Spleen (tissue), 11 donors: ENCODE measurements at regions not wholly inside any gene's neighbourhood (a gene's known extent, or its start where the extent isn't known, plus 50 kb on each side); places are given as distances from the start of the nearest gene placed in this dataset.

Experiments used
- DNase-seq: peaks from one replicate; pipeline ENCODE4 v3.0.0-alpha.2; 2020
- H3K27ac ChIP-seq, 8 donors: fragments of 200-600 bp; sonication (generic) in 7 of 8; 1 replicate in 4 of 8; 2 replicates in 4 of 8; pipeline versions ENCODE4 v1.5.0 to v1.8.0; 2016 to 2021; ENCODE audit warnings: inconsistent platforms in 4 of 8, mild to moderate bottlenecking in 4 of 8, moderate library complexity in 1 of 8
- H3K27me3 ChIP-seq, 7 donors: fragments of 200-600 bp; sonication (generic) in 6 of 7; replicated peaks in 1 of 7; 1 replicate in 4 of 7; 2 replicates in 3 of 7; pipeline versions ENCODE4 v1.5.0 to v1.8.0; 2016 to 2021; ENCODE audit warnings: inconsistent platforms in 3 of 7, mild to moderate bottlenecking in 1 of 7
- H3K36me3 ChIP-seq, 6 donors: fragments of 200-600 bp; sonication (generic) in 5 of 6; 1 replicate in 4 of 6; 2 replicates in 2 of 6; pipeline versions ENCODE4 v1.5.0 to v1.8.0; 2016 to 2021; ENCODE audit warnings: inconsistent platforms in 2 of 6
- H3K4me1 ChIP-seq, 6 donors: fragments of 200-600 bp; sonication (generic) in 5 of 6; 1 replicate in 3 of 6; 2 replicates in 3 of 6; pipeline versions ENCODE4 v1.5.0 to v1.8.0; 2016 to 2021; ENCODE audit warnings: inconsistent platforms in 3 of 6
- H3K4me3 ChIP-seq, 8 donors: fragments of 200-600 bp; sonication (generic) in 7 of 8; 1 replicate in 4 of 8; 2 replicates in 4 of 8; pipeline versions ENCODE4 v1.5.0 to v1.8.0; 2016 to 2021; ENCODE audit warnings: inconsistent platforms in 4 of 8, mild to moderate bottlenecking in 4 of 8, moderate library complexity in 2 of 8
- H3K9me3 ChIP-seq, 8 donors: fragments of 200-600 bp; sonication (generic) in 7 of 8; 1 replicate in 4 of 8; 2 replicates in 4 of 8; pipeline versions ENCODE4 v1.5.0 to v1.8.0; 2016 to 2021; ENCODE audit warnings: inconsistent platforms in 4 of 8
- POLR2A ChIP-seq, 3 donors: fragments of 450-650 bp; IDR thresholded peaks; one replicate each; pipeline ENCODE4 v1.5.1; 2017; ENCODE audit warnings: antibody characterized with exemption in 3 of 3, mild to moderate bottlenecking in 1 of 3
- POLR2AphosphoS5 ChIP-seq, 3 donors: sonication (generic); formaldehyde crosslinking; IDR thresholded peaks; one replicate each; pipeline ENCODE4 v1.5.1; 2017; ENCODE audit warnings: antibody characterized with exemption in 3 of 3
- WGBS, 5 donors: extraction: QIAGEN DNeasy Blood & Tissue Kit in 3 of 5; methylation state at CpG; one replicate each; pipeline versions ENCODE4 v1.1.5 to v1.1.7; 2013 to 2018; 5-methylcytosine and 5-hydroxymethylcytosine counted together
- intact Hi-C: fragments of 100-400 bp; cut with DNase I; formaldehyde crosslinking; loops from one replicate; pipeline ENCODE4 v1.15.0; 2023; ENCODE audit warnings: low total_unique reads
- TF ChIP-seq, protein P1 (sequence below), 11 experiments: fragments of 200-600 bp in 7 of 11; fragments of 450-650 bp in 4 of 11; sonication (generic) in 4 of 11; IDR thresholded peaks in 8 of 11; conservative IDR thresholded peaks in 3 of 11; 1 replicate in 7 of 11; 2 replicates in 4 of 11; pipeline versions ENCODE4 v1.4.0 to v1.8.0; 2016 to 2021; ENCODE audit warnings: antibody characterized with exemption in 11 of 11, inconsistent platforms in 4 of 11, mild to moderate bottlenecking in 1 of 11
- donor health status: healthy with polysubstance abuse.
- donor health status: DM: no; HTN: no; CAD: no; lungs with moderate emphysema.
- donor health status: DM: no; HTN: no; CAD: no.
- donor health status: Bipolar disorder and iron deficiency.
- donor health status: healthy.
- donor health status: DM: no; HTN: no; CAD: no.
- donor health status: DM: yes; HTN: yes; CAD: no.

DNA sequence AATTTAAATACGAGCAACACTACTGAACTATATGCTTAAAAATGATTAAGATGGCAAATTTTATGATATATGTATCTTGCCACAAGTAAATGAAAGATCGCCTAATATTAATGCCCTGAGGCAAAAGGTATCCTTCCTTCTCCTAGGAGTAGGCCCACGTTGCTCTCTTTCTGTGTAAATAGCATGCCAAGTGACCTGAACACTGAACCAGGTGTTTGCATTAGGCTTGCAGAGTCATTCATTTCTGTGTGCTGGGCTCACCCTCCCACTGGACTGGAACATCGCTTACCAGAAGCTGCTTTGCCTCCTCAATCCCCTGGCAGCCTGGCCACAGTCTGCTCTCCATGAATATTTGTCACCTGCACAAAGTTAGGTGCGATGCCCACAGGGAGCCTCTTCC lies 83.3 kb upstream of the TNFSF11 start:
- no peak for TF ChIP-seq POLR2AphosphoS5 (IDR thresholded peaks at IDR 0.05)
- TF ChIP-seq POLR2A (IDR thresholded peaks at IDR 0.05), result no peak
- TF ChIP-seq, protein P1, sequence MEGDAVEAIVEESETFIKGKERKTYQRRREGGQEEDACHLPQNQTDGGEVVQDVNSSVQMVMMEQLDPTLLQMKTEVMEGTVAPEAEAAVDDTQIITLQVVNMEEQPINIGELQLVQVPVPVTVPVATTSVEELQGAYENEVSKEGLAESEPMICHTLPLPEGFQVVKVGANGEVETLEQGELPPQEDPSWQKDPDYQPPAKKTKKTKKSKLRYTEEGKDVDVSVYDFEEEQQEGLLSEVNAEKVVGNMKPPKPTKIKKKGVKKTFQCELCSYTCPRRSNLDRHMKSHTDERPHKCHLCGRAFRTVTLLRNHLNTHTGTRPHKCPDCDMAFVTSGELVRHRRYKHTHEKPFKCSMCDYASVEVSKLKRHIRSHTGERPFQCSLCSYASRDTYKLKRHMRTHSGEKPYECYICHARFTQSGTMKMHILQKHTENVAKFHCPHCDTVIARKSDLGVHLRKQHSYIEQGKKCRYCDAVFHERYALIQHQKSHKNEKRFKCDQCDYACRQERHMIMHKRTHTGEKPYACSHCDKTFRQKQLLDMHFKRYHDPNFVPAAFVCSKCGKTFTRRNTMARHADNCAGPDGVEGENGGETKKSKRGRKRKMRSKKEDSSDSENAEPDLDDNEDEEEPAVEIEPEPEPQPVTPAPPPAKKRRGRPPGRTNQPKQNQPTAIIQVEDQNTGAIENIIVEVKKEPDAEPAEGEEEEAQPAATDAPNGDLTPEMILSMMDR (IDR thresholded peaks at IDR 0.05 in 8 of 11, conservative IDR thresholded peaks at IDR 0.05 in 3 of 11), result no peak
- H3K27me3 ChIP-seq, result no peaks in the 10 kb centered on the region
- H3K4me3 ChIP-seq, result no peak overlapping the region
- no peaks in the 10 kb centered on the region for H3K4me1 ChIP-seq
- no peaks in the 10 kb centered on the region for H3K9me3 ChIP-seq
- intact Hi-C loops, result no loop called here
- no peaks in the 10 kb centered on the region for H3K36me3 ChIP-seq
- no peak overlapping the region for H3K27ac ChIP-seq
- WGBS, 5 donors, result 66 to 81% (median 73%) methylated on average over 4 to 5 of the region's 5 CpGs
- no peak for DNase-seq

DNA sequence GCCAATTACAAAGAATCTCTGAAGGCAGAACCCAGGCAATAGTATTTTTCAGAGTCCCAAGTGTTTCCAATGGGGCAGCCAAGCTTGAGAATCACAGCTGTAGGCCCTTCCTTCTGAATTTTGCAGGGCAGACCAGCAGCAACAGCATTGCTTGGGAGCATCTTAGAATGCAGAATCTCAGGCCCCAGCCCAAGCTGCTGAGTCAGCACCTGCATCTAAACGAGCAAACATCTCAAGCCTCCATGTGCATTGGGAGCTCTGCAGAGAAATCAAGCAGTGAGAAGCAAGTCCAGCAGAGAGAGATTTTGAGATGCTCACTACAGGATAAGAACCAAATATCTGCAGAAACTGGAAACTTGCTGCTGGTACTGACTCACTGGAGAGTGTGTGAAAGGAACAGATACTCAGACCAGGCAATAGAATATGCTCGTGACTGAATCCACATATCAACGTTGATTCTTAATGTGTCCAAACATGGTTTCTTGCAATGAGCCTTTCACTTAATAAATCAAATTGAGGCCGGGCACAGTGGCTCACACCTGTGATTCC lies 81.5 kb upstream of the TNFSF11 start:
- DNase-seq, result no peak
- H3K4me1 ChIP-seq, result no peaks in the 10 kb centered on the region
- no peaks in the 10 kb centered on the region for H3K36me3 ChIP-seq
- no peak overlapping the region for H3K4me3 ChIP-seq
- no peaks in the 10 kb centered on the region for H3K9me3 ChIP-seq
- no peaks in the 10 kb centered on the region for H3K27me3 ChIP-seq
- intact Hi-C loops, result no loop called here
- 86 to 100% (median 92%) methylated on average over 4 of the region's 4 CpGs for WGBS, 5 donors
- TF ChIP-seq POLR2AphosphoS5 (IDR thresholded peaks at IDR 0.05) (no peak), POLR2A (IDR thresholded peaks at IDR 0.05) (no peak)
- TF ChIP-seq, protein P1 (IDR thresholded peaks at IDR 0.05 in 8 of 11, conservative IDR thresholded peaks at IDR 0.05 in 3 of 11), result no peak
- no peak overlapping the region for H3K27ac ChIP-seq

DNA sequence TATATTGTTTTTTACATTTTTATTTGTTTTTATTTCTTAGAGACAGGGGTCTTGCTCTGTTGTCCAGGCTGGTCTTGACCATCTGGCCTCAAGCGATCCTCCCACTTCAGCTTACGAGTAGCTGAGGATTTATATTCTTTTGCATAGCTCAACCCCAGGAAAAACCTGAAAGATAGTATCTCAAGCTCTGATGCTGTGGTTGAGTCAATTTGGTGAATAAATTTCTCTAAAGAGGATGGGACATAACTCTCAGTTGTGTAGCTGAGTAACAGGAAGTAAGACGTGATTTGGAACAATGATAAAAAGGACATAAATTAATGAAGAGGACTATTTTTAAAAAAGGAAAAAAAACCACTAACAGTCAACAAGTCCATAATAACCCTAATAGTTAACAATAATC lies 79.8 kb upstream of the TNFSF11 start:
- intact Hi-C loops, result no loop called here
- Histone ChIP-seq H3K27ac (no peak overlapping the region), H3K27me3 (no peaks in the 10 kb centered on the region), H3K4me3 (no peak overlapping the region), H3K36me3 (no peaks in the 10 kb centered on the region), H3K9me3 (no peaks in the 10 kb centered on the region), H3K4me1 (no peaks in the 10 kb centered on the region)
- DNase-seq, result no peak
- TF ChIP-seq POLR2AphosphoS5 (IDR thresholded peaks at IDR 0.05) (no peak), POLR2A (IDR thresholded peaks at IDR 0.05) (no peak)
- TF ChIP-seq, protein P1 (IDR thresholded peaks at IDR 0.05 in 8 of 11, conservative IDR thresholded peaks at IDR 0.05 in 3 of 11), result no peak
- WGBS, 5 donors, result 26 to 45% (median 36%) methylated on average over 3 of the region's 3 CpGs

DNA sequence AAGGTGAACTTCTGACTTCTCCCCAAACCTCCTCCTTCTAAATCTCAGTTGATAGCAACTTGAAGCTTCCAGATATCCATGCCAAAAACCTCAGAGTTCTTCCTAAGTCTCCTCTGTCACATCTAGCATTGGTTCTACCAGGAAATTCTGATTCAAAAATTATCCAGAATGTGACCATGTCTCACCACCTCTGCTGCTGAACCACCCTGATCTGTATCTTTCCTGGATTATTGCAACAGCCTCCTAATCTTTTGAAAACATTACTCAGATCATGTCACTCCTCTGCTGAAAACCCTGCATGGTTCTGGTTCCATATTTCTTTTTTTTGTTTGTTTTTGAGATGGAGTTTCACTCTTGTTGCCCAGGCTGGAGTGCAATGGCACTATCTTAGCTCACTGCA lies 78.7 kb upstream of the TNFSF11 start:
- intact Hi-C loops, result no loop called here
- no peak overlapping the region for H3K27ac ChIP-seq
- DNase-seq, result no peak
- TF ChIP-seq POLR2AphosphoS5 (IDR thresholded peaks at IDR 0.05) (no peak), POLR2A (IDR thresholded peaks at IDR 0.05) (no peak)
- TF ChIP-seq, protein P1 (IDR thresholded peaks at IDR 0.05 in 8 of 11, conservative IDR thresholded peaks at IDR 0.05 in 3 of 11), result no peak
- no peaks in the 10 kb centered on the region for H3K9me3 ChIP-seq
- H3K4me1 ChIP-seq, result no peaks in the 10 kb centered on the region
- H3K36me3 ChIP-seq, result no peaks in the 10 kb centered on the region
- no peak overlapping the region for H3K4me3 ChIP-seq
- no peaks in the 10 kb centered on the region for H3K27me3 ChIP-seq
